HG03064 (cell line): ENCODE measurements at regions not wholly inside any gene's neighbourhood (a gene's known extent, or its start where the extent isn't known, plus 50 kb on each side); places are given as distances from the start of the nearest gene placed in this dataset.

Source experiments
- ATAC-seq: cut with Tn5 transposase; IDR thresholded peaks from one replicate; pipeline ENCODE4 v1.9.1; 2021; ENCODE audit warnings: low read depth; ENCODE audit not compliant: unreplicated experiment

- ATAC-seq: no peak
Observed at GRCh38 chr10:131697476-131698128, 203.2 kb upstream of the PPP2R2D start.

DNA sequence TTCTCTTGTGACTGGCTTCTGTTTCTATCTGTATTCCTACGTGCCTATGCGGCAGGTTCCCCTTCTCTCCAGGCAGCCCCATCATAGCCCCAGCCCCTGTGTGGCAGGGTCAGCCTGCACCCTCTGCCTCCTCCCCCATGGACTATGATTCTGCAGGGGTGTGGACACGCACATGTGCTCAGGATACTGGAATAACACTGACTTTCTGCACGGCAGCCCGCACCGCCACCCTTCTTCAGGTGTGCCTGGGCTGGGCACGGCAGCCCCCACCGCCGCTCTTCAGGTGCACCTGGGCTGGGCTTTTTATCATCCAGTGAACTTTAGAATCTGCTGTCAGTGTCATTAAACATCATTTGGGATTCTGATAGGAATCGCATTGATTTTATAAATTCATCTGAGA, 202.6 kb upstream of the PPP2R2D start:
- no peak for ATAC-seq

- no peak for ATAC-seq
Observed at GRCh38 chr10:131698986-131699385, 201.8 kb upstream of the PPP2R2D start.

- ATAC-seq: no peak
Observed at GRCh38 chr10:131700032-131700431, 200.8 kb upstream of the PPP2R2D start.

GRCh38 chr10:131700506-131700905, 200.3 kb upstream of the PPP2R2D start:
- ATAC-seq: no peak

DNA sequence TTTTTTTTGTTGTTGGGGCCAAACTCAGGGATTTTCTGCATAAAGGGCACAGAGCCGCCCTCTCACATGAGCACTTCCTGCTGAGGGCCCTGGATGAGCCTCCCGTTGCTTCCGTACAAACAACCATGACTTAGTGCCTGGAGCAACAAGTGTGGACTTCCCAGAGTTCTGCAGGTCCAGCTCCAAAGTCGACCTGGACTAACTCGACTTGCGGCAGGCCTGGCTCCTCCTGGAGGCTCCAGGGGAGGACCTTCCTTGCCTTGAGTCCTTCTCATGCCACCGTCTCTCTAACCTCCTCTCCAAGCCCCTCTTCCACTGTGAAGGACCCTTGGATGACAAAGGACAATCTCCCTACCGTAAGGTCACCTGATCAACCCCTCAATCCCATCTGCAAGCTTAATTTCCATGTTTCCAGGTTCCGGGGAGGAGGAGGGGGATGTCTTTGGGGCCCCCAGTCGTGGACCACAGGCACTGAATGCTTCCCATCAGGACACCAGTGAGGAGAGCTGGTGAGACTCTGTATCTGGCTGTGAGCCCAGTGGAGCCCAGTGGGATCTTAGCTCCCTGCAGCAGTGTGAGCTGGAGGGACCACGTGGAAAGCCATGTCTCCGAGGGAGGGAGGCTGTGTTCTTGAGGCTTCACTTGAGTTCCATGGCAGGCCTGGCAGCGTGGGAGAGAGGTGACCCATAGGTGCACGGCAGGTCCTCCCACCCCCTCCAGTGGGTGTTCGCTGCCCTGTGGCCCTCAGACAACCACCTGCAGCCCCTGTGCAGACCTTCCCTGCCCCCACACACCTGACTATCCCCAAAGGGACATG, 199.5 kb upstream of the PPP2R2D start:
- no peak for ATAC-seq

DNA sequence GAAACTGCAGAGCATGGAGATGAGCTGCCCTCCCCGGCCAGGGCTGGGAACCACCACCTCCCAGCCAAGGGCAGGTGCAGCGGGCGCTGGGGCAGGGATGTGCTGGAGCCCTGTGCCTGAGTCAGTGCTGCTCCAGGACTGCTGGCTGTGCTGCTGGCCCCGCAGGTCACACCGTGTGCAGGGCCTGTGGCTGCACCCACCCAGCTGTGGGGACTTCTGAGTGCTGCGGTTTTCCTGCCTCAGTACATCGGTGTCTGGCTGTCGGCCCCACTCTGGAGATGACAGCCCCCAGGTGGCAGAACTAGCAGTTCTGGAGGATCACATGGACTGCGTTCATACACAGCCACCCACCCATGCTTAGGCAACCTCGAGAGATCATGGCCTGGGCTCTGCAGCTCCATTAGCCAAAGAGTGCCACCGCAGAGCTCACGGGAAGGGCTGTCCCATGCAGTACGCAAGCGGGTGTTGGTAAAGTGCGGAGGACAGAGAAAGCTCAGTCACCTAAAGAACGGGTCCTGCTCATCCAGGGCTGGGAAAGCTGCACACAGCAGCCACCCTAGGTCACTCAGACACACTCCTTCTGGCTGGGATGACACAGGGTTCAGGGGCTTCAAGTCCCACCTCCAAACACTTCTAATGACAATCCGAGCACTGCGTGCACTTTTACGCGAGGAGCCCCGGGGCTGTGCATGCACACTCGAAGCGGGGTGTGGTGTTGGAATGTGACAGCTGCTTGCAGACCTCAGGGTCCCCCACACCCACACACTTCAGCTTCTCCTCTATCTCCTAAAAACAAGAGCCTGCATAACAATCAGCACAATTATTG, 198.1 kb upstream of the PPP2R2D start:
- ATAC-seq: no peak

GRCh38 chr10:131703541-131703940, 197.3 kb upstream of the PPP2R2D start:
- no peak for ATAC-seq

- no peak for ATAC-seq
Observed at GRCh38 chr10:131703941-131704340, 196.9 kb upstream of the PPP2R2D start.

- no peak for ATAC-seq
Observed at GRCh38 chr10:131706476-131706875, 194.3 kb upstream of the PPP2R2D start.

DNA sequence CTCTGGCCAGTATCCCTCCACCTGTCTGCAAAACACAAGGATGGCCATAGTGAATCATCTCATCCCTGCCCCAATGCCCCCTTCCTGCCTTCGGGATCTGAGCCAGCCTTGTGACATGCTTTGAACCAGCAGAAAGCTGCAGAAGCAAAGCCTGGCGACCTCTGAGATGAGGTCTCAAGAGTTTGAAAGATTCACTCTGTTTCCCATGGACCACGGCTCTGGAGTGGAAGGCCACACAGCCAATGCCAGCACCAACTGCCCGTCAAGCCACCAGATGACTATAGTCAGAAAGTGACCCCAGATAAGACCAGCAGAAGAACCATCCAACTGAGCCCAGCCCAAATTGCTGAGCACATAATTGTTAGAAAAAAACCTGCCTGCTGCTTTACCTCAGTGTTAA, 193.9 kb upstream of the PPP2R2D start:
- no peak for ATAC-seq

- no peak for ATAC-seq
Observed at GRCh38 chr10:131708225-131708880, 192.5 kb upstream of the PPP2R2D start.

GRCh38 chr10:131710142-131710861, 190.5 kb upstream of the PPP2R2D start:
- ATAC-seq: no peak

DNA sequence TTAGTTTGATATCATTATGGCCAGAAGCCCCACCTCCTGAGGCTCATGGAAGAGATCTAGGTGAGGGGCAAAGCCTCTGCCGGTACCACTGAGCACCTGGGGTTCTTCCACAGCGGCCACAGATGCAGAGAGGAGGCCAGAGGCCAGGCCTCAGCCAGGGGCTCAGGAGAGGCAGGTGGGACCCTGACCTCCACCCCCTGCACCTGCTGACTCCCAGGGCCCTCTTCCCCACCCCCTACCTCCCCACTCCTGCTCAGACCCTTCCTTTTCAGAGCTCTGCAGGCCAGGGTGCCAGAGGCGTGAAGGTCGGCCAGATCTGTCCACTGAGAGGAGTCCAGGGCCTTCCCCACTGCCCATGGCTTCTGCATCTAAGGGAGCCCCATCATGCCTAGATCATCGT, 178.7 kb upstream of the PPP2R2D start:
- no peak for ATAC-seq

DNA sequence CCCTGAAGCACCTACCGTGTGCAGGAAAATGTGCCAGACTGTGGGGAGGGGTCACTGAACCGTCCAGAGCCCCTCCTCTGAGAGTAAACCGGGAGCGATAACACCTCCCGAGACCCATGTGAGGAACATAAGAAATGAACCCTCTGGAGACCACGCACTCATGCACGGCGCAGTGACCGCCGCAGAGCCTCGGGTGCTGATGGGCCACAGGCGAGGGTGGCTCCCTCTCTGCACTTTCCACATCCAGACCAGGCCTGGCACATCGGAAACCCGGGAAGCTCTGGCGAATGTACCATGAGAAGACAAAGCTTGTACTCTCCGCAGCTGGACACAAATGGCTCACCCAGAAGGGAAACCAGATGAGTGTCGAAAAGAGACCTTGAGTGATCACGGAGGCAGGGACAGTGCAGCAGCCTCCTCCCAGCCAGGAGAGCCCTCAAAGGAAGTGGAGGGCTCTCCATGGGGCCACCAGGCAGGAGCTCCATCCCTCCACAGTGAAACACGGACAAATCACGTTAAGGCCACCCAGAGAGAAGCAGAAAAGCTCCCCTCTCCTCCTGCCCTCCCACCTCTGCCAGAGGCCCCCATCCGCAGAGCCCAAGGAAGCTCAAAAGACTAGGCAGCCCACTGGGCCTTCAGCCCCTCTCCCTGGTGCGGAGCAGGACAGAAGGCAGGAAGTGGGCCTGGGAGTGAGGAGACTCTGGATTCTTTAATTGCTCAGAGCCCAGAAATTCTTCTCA, 178.1 kb upstream of the PPP2R2D start:
- no peak for ATAC-seq

- ATAC-seq: no peak
Observed at GRCh38 chr10:131723297-131724168, 177.3 kb upstream of the PPP2R2D start.

- ATAC-seq: no peak
Observed at GRCh38 chr10:131724169-131724545, 176.7 kb upstream of the PPP2R2D start.

GRCh38 chr10:131724891-131725580, 175.8 kb upstream of the PPP2R2D start:
- ATAC-seq: no peak
